OCI-LY1 (cell line): ENCODE measurements at regions not wholly inside any gene's neighbourhood (a gene's known extent, or its start where the extent isn't known, plus 50 kb on each side); places are given as distances from the start of the nearest gene placed in this dataset.

Source experiments
- CTCF ChIP-seq: fragments of 200-600 bp; sonication (generic), shearing (Covaris generic); IDR thresholded peaks from 2 replicates; pipeline ENCODE4 v1.5.1; 2017; ENCODE audit warnings: mild to moderate bottlenecking, antibody characterized with exemption, low read length, moderate library complexity, mixed read lengths
- EZH2 ChIP-seq: fragments of 200-600 bp; sonication (generic), shearing (Covaris generic); IDR thresholded peaks from 2 replicates; pipeline ENCODE4 v1.8.0; 2017; ENCODE audit warnings: borderline replicate concordance, mixed run types, mild to moderate bottlenecking, antibody characterized with exemption, low read length, moderate library complexity, mixed read lengths

GRCh38 chr13:64993514-64994164 lies 2236.5 kb downstream of the PCDH9 start:
- TF ChIP-seq CTCF, result no peak
- TF ChIP-seq EZH2, result no peak
